GM12875 (cell line): ENCODE measurements at regions not wholly inside any gene's neighbourhood (a gene's known extent, or its start where the extent isn't known, plus 50 kb on each side); places are given as distances from the start of the nearest gene placed in this dataset.

Experiments used
- H3K4me3 ChIP-seq: one replicate; pipeline ENCODE4 v1.5.1; 2011; ENCODE audit warnings: low read depth, low read length, control low read depth
- TF ChIP-seq, protein P1 (sequence below): IDR thresholded peaks from 2 replicates; pipeline ENCODE4 v1.5.1; 2011; ENCODE audit warnings: low read depth, mild to moderate bottlenecking, control low read depth, inconsistent platforms, low read length, moderate library complexity, borderline replicate concordance; ENCODE audit not compliant: insufficient read depth

DNA sequence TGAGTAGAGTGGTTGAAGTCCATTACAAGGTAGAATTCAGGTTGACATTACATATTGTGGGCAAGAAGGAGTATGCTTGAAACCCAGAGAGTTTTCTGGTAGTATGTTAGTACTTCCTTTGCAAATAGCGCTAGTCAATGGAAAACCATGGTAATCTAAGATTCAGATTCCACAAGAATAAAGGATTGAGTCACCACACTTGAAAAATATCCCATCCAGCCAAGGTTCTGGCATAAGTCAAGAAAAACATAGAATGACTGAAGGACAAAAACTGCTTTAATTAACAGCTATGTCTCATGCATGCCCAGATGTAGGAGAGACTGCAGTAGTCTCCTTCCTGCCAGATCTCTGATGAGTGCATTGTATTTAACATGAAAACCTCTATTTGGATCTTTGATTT lies 469.8 kb downstream of the BMP2 start:
- TF ChIP-seq, protein P1, sequence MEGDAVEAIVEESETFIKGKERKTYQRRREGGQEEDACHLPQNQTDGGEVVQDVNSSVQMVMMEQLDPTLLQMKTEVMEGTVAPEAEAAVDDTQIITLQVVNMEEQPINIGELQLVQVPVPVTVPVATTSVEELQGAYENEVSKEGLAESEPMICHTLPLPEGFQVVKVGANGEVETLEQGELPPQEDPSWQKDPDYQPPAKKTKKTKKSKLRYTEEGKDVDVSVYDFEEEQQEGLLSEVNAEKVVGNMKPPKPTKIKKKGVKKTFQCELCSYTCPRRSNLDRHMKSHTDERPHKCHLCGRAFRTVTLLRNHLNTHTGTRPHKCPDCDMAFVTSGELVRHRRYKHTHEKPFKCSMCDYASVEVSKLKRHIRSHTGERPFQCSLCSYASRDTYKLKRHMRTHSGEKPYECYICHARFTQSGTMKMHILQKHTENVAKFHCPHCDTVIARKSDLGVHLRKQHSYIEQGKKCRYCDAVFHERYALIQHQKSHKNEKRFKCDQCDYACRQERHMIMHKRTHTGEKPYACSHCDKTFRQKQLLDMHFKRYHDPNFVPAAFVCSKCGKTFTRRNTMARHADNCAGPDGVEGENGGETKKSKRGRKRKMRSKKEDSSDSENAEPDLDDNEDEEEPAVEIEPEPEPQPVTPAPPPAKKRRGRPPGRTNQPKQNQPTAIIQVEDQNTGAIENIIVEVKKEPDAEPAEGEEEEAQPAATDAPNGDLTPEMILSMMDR = no peak
- H3K4me3 ChIP-seq = no peak overlapping the region

DNA sequence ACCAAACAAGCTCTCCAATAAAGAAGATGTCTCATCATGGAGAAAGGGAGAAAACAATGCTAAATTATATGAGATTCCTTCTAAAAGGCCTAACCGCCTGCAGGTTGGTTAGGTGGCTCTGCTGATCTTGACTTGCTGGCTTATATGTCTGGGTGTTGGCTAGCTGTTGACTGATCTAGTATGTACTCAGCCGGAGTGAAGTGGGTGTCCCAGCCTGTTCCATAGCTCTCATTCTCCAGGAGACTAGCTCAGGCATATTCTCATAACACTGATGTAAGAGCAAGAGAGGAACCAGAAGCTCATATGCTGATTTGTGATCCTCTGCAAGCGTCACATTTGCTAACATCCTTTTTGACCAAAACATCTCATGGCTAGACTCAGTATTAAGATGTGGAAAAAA lies 473.0 kb downstream of the BMP2 start:
- TF ChIP-seq, protein P1 = no peak
- H3K4me3 ChIP-seq = no peak overlapping the region

DNA sequence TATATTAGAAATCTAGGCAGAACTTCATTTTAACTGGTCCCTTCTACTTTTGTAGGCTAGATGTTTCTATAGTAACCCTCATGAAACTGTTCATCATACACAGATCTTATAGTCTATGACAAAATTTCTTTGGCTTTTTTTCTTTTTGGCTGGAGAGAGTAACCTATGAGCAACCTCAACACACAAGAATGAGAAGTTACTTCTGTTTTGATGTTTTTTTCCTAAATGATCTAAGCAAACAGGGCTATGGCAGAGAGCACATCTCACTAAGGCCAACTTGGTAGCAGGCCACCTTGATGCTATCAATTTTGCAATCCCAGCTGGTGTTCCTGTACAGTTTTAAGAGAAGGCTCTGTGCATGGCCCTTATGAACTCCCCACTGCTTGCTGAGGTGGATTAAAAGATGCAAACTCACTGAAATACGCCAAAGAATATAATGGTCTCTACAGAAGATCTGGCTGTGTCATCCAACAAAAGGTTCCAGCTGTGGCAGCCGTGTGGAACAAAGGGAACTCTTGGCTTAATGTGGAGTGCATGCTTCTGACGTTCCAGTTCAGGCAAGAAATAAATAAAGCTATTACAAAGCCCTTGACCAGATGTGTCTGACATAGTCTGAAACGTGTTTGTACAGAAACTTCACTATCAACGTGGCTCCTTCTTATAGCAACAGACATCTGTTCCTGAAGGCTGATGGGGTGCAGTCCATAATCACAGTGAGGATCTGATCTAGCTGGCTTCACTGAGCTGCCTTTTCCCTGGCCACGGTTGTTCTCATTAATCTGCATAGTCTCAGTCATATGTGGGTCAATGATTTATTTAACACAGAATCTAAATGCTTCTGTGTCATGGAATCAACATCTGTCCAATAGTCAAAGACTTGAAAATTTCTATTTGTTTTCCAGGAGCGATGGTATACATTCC lies 481.1 kb downstream of the BMP2 start:
- H3K4me3 ChIP-seq = no peak overlapping the region
- TF ChIP-seq, protein P1 = no peak

DNA sequence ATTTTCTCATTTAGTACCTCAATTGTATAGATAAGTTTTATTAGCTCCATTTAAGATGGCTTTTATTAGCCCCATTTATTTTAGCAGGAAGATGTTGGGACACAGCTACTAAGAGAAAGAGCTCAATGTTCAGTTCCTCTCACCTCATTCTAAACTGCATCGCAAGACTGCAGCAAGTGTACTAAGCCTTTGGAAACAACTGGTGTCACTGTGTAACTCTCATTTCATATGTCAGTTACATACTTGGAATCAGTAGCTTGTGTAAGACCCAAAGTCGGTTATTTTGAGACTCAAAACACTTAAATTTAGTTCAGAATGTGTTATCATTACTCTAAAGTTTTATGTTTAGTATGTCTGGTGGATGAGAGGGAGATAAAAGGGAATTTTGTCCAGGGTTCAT lies 482.9 kb downstream of the BMP2 start:
- TF ChIP-seq, protein P1 = no peak
- H3K4me3 ChIP-seq = no peak overlapping the region

DNA sequence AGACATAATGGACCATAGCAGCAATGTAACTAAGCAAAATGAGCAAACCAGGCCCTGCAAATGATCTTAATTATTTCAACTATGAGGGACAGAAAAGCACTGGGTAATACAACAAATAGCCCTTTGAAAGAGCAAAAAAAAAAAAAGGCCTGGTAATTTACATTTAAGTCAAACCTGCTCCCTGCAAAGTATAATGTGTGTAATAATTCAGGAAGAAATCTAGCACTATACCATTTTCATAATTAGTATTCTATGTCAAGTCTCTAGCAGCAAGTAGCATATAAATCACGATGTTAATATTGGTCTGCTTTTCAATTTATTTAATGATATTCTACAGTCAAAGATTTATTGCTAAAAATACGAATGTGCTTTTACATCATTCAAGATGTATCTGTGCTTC lies 489.6 kb downstream of the BMP2 start:
- TF ChIP-seq, protein P1 = no peak
- H3K4me3 ChIP-seq = no peak overlapping the region

DNA sequence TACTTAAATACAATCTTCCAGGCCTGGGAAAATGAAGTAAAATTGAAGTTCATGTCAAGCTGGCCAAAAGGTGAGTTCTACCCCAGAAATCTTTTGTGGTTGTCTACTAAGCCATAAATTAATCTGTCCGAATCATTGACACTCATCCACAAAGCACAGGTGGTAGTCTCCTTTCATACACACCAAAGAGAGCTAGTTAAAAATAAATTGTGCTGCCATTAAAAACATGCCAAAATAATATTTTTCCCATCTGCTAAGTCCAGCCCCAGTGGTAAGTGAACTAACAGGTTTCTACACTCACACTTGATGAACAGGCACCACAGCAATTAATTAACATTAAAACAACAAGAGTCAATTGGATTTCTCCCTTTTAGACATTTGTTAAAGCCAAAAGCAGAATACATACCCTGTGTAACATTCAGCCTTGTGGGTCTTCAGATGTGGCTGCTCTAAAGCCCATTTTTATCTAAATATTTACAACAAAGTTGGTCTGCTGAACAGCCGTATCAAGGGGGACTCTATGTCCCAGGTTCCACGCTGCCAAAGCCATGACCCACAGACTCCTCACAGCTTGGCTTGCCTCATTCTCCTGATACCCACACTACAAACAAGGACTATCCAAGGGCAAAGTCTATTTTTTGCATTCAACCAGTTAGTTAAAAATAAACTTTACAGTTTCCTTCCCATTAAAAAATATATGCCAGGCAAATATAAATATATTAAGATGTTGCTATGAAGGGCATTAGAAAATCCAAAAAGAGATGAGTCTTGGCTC lies 490.4 kb downstream of the BMP2 start:
- H3K4me3 ChIP-seq = no peak overlapping the region
- TF ChIP-seq, protein P1 = no peak
